ENCODE measurements at regions not wholly inside any gene's neighbourhood (a gene's known extent, or its start where the extent isn't known, plus 50 kb on each side); places are given as distances from the start of the nearest gene placed in this dataset.

DNA sequence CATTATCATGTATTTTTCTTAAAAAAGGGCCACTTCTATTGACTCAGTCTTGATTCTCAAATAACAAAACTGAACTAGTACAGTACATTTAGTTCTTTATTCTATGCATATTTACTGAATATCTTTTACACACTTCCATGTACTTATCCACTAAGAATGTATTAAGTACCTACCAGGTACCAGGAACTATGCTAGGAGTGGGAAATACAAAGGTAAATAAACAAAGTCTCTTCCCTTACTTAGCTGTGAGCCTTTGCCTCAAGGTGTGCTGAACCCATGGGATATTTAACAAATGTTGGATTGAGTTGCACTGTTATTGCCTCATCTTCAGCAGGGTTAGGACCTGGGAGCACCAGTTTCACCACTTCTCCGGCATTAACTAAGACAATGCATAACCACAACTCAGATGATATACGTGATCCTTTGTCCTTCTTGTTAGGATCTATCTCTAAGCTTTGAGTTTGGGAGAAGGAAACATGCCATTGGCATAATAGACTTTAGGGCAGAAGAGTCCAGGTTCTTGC, 533.9 kb downstream of the TFAP2B start:
- TF ChIP-seq CTCF (conservative IDR thresholded peaks at IDR 0.05): no peak
- no peak for TF ChIP-seq EZH2 (IDR thresholded peaks at IDR 0.05; ENCODE audit: low read depth)
